Panc1 (cell line): ENCODE measurements at regions not wholly inside any gene's neighbourhood (a gene's known extent, or its start where the extent isn't known, plus 50 kb on each side); places are given as distances from the start of the nearest gene placed in this dataset.

Source experiments
- POLR2AphosphoS5 ChIP-seq: IDR thresholded peaks from 2 replicates; pipeline ENCODE4 v1.6.1; 2012; ENCODE audit warnings: mild to moderate bottlenecking, low read depth, low read length, moderate library complexity
- TCF7L2 ChIP-seq: IDR thresholded peaks from 2 replicates; pipeline ENCODE4 v1.6.1; 2011; ENCODE audit warnings: mild to moderate bottlenecking, low read depth, low read length, inconsistent platforms
- TF ChIP-seq, protein P1 (sequence below): fragments of 450-650 bp; IDR thresholded peaks from 2 replicates; pipeline ENCODE4 v1.5.1; 2017; ENCODE audit warnings: mild to moderate bottlenecking
- TF ChIP-seq, protein P2 (sequence below), 2 experiments: IDR thresholded peaks; 2 replicates each; pipeline ENCODE4 v1.6.1; 2011 to 2012; ENCODE audit warnings: low read depth in 2 of 2, control low read depth in 1 of 2, low read length in 1 of 2, mild to moderate bottlenecking in 1 of 2, moderate library complexity in 1 of 2; ENCODE audit not compliant: insufficient read depth in 1 of 2

DNA sequence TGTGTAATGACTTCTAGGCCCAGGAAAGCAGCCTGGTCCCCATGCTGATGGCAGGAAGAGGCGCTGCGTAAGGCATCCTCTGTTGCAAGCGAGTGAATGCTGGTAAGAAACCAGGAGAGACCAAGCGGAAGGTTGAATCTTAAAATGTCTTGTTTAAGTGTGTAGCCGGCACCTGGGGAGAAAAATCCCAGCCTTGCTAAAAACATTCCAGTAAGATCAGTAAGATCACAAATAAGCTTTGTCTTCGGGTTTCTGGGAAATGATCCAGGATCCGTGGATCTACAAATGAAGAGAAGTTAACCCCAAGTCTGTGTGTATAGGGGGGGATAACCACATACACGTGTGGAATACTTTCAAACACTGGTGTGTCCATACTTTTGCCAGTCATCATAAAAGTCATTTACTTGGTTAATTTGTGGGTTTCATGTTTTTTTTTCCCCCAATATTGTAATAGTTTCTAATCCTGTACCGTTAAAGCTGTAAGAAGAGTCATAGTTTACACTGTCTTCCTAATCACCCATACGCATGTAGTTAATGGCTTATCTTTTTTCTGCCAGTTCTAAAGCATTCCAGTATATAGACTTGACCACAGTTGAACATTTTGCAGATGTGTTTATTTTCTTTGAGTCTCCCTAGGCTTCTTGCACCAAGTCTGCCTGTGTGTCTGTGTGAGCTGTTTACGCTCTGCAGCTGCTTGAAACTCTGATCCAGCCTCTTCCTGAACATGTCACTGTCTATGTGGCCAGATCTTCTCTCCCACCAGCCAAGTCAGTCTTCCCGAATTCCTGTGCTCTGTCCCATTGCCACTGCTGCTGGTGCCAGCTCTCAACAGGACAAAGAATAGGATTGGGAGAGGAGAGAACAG, 135.9 kb upstream of the ARL4C start:
- TF ChIP-seq, protein P1, sequence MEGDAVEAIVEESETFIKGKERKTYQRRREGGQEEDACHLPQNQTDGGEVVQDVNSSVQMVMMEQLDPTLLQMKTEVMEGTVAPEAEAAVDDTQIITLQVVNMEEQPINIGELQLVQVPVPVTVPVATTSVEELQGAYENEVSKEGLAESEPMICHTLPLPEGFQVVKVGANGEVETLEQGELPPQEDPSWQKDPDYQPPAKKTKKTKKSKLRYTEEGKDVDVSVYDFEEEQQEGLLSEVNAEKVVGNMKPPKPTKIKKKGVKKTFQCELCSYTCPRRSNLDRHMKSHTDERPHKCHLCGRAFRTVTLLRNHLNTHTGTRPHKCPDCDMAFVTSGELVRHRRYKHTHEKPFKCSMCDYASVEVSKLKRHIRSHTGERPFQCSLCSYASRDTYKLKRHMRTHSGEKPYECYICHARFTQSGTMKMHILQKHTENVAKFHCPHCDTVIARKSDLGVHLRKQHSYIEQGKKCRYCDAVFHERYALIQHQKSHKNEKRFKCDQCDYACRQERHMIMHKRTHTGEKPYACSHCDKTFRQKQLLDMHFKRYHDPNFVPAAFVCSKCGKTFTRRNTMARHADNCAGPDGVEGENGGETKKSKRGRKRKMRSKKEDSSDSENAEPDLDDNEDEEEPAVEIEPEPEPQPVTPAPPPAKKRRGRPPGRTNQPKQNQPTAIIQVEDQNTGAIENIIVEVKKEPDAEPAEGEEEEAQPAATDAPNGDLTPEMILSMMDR = no peak
- TF ChIP-seq TCF7L2 = no peak
- no peak for TF ChIP-seq POLR2AphosphoS5
- TF ChIP-seq, protein P2, sequence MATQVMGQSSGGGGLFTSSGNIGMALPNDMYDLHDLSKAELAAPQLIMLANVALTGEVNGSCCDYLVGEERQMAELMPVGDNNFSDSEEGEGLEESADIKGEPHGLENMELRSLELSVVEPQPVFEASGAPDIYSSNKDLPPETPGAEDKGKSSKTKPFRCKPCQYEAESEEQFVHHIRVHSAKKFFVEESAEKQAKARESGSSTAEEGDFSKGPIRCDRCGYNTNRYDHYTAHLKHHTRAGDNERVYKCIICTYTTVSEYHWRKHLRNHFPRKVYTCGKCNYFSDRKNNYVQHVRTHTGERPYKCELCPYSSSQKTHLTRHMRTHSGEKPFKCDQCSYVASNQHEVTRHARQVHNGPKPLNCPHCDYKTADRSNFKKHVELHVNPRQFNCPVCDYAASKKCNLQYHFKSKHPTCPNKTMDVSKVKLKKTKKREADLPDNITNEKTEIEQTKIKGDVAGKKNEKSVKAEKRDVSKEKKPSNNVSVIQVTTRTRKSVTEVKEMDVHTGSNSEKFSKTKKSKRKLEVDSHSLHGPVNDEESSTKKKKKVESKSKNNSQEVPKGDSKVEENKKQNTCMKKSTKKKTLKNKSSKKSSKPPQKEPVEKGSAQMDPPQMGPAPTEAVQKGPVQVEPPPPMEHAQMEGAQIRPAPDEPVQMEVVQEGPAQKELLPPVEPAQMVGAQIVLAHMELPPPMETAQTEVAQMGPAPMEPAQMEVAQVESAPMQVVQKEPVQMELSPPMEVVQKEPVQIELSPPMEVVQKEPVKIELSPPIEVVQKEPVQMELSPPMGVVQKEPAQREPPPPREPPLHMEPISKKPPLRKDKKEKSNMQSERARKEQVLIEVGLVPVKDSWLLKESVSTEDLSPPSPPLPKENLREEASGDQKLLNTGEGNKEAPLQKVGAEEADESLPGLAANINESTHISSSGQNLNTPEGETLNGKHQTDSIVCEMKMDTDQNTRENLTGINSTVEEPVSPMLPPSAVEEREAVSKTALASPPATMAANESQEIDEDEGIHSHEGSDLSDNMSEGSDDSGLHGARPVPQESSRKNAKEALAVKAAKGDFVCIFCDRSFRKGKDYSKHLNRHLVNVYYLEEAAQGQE (IDR thresholded peaks at IDR 0.05; ENCODE audit: insufficient read depth in 1 of 2, low read depth in 2 of 2, low read length in 1 of 2) = no peak
